HG03103 (cell line): ENCODE measurements at regions not wholly inside any gene's neighbourhood (a gene's known extent, or its start where the extent isn't known, plus 50 kb on each side); places are given as distances from the start of the nearest gene placed in this dataset.
A peak's percentile ranks its signal among the peaks of the same experiment; 100 is the strongest.
"Not testable (repeated sequence)": the region's sequence is repeated elsewhere in the genome, so short reads cannot be mapped to it uniquely, and the experiment has no call there.

Source experiments
- ATAC-seq: cut with Tn5 transposase; IDR thresholded peaks from one replicate; pipeline ENCODE4 v1.9.1; 2021; ENCODE audit warnings: low read depth; ENCODE audit not compliant: unreplicated experiment

DNA sequence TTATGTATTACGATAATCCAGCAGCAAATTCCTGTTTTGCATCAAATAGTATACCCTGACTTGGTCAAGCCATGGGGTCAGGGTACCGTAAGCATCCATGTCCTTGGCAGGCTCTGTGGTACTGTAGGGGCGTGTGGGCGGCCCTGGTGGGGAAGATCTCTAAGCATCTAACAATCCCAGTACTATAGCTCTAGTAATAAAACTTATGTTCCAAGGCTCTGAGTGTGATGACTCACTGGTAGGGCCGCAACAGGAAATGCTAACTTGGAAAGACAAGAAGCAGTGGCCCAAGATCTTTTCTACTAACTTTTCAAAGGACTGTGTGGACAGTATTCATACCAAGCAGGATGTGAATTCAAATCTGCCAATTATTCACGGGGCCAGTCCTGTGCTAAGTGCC lies 63.8 kb downstream of the CLEC18A start:
- not testable (repeated sequence) for ATAC-seq

GRCh38 chr16:70016751-70017150 lies 65.6 kb downstream of the CLEC18A start:
- ATAC-seq, result not testable (repeated sequence)

DNA sequence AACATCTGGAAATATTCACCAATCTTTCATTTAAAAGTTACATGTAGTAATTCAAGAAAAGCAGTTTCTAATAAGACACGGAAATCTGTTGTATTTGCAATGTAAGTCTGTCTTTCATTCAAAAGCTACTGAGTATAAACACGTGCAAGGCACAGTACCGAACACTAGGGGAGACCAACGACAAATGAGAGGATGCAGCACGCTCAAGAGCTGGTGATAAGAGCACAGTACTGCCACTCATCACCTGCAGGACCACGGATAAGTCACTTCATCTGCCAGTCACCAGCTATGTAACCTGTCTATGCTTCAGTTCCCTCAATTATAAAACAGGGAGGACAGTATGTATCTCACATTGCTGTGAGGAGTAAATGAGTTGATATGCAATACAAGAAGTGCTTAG lies 67.1 kb downstream of the CLEC18A start:
- ATAC-seq, result peak; percentile 86

DNA sequence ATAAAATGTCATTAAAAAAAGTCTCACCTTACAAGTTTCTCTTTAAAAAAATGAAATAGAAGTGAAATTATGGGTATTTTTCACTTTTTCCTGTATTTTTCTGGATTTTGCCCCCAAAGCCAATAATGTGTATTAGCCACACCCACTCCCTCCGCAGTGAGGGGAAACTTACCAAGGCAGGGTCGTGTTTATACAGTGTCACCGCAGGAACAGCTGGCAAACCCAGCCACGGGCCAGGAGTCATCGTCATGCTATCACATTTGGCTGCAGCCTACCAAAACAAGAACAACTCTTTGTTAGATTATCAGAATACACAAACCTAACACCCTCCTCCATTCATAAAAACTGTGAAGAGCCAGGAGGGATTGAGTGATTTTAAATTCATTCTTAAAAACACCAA lies 72.1 kb downstream of the CLEC18A start:
- ATAC-seq, result not testable (repeated sequence)

GRCh38 chr16:70023956-70024355 lies 72.8 kb downstream of the CLEC18A start:
- not testable (repeated sequence) for ATAC-seq

GRCh38 chr16:70026165-70026854 lies 75.2 kb downstream of the CLEC18A start:
- not testable (repeated sequence) for ATAC-seq

DNA sequence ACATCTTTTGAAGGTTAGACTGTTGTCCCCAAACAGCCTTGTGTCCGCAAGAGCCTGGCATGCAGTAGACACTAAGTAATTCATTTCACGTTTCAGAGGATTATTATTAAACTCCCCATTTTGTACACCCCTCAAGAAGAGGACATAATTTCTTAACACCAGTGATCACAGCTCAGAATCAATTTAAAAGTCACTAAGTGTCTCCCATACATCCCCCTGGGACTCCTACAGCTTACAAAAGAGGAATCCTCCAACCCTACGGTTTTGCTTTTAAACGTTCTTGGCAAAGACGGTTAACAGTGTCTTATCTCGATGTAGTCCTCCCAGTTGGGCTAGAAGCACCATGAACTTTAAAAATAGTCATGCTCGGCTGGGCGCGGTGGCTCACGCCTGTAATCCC lies 81.2 kb upstream of the PDPR start:
- not testable (repeated sequence) for ATAC-seq

GRCh38 chr16:70037913-70038312 lies 76.2 kb upstream of the PDPR start:
- not testable (repeated sequence) for ATAC-seq

DNA sequence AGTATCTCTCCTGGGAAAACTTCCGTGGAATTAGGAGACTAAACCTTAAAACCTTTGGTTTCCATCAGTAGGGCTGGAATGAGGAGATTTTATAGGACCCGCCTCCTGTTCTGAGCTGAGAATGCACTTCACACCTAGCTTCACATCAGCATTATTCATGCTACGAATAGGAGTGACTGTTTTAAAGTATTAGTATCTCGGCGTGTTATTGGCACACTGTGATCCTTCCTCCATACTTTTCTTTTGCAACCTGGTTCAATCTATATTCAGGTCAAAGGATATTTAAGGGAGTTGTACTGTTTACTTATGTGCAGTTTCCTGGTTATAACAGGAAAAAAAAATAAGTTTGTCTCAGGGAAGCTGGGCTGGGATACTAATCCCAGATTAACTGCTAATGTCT lies 73.6 kb upstream of the PDPR start:
- not testable (repeated sequence) for ATAC-seq

DNA sequence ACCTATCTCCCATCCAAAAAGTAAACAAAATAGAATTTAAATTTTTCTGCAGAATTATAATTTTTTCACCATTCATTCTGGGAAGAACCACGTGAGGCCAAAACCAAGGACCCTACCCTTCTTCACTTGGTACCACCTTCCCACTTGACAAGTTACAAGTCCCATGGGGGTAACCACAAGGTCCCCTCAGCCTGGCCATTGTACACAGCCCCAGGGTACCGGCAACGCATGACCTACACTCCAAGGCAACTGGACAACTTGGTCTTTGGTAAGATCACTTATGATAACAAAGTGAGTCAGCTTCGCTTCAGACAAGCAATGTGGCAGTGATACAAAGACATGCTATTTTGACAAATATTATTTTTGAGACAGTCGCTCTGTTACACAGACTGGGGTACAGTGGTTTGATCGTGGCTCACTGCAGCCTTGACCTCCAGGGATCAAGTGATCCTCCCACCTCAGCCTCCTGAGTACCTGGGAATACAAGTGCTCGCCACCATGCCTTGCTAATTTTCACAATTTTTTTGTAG lies 70.5 kb upstream of the PDPR start:
- not testable (repeated sequence) for ATAC-seq

DNA sequence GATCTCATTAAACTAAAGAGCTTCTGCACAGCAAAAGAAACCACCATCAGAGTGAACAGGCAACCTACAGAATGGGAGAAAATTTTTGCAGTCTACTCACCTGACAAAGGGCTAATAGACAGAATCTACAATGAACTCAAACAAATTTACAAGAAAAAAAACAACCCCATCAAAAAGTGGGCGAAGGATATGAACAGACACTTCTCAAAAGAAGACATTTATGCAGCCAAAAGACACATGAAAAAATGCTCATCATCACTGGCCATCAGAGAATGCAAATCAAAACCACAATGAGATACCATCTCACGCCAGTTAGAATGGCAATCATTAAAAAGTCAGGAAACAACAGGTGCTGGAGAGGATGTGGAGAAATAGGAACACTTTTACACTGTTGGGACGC lies 67.6 kb upstream of the PDPR start:
- ATAC-seq, result not testable (repeated sequence)

- not testable (repeated sequence) for ATAC-seq
Measured at GRCh38 chr16:70048083-70048482, 66.0 kb upstream of the PDPR start.

DNA sequence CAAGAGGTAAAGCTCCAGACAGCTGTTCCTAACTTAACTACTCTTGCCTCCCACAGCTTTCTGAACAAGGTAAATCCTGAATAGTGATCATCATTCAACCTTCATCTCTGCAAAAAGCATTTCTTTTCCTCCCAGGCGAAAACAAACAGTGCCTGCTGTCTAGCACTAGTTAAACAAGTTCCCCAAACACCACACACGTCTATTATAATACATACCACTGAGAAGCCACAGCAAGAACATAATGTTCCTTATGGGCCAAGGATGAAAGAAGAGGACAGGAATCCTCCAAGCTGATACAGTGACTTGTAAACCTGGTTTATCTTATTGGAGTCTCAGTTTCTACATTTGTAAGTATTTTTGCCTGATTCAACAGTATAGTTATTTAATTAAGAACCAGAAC lies 56.1 kb upstream of the PDPR start:
- ATAC-seq, result not testable (repeated sequence)

- not testable (repeated sequence) for ATAC-seq
Measured at GRCh38 chr16:70059429-70059828, 54.7 kb upstream of the PDPR start.

GRCh38 chr16:70060521-70061027 lies 53.6 kb upstream of the PDPR start:
- not testable (repeated sequence) for ATAC-seq

- ATAC-seq, result not testable (repeated sequence)
Measured at GRCh38 chr16:70061671-70062218, 52.4 kb upstream of the PDPR start.

GRCh38 chr16:70062947-70063346 lies 51.2 kb upstream of the PDPR start:
- not testable (repeated sequence) for ATAC-seq
